ENCODE measurements at regions not wholly inside any gene's neighbourhood (a gene's known extent, or its start where the extent isn't known, plus 50 kb on each side); places are given as distances from the start of the nearest gene placed in this dataset.

DNA sequence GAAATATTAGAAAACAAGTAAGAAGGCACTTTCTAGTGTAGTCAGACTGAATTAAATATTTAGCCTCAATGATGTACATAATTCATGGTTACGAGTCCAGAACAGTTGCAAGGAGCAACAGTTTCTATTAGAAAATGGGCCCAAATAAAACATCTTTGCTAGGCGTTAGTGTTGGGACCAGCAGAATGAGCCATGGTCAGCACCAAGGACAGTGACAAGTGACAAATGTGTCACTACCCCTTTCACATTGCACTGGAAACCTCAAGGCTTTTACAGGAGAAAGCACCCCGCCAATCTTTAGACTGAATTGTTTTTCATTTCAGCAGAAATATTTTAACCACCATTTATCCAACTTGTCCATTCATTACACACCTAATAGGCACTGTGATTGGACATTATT lies 301.3 kb upstream of the ADCY2 start:
- no peaks in the 10 kb centered on the region for H3K79me2 ChIP-seq (ENCODE audit: insufficient read depth, low read length)
- H2AFZ ChIP-seq (ENCODE audit: low read length): no peak overlapping the region
- no peaks in the 10 kb centered on the region for H3K36me3 ChIP-seq (ENCODE audit: insufficient read depth, low read length)
- TF ChIP-seq, protein P1, sequence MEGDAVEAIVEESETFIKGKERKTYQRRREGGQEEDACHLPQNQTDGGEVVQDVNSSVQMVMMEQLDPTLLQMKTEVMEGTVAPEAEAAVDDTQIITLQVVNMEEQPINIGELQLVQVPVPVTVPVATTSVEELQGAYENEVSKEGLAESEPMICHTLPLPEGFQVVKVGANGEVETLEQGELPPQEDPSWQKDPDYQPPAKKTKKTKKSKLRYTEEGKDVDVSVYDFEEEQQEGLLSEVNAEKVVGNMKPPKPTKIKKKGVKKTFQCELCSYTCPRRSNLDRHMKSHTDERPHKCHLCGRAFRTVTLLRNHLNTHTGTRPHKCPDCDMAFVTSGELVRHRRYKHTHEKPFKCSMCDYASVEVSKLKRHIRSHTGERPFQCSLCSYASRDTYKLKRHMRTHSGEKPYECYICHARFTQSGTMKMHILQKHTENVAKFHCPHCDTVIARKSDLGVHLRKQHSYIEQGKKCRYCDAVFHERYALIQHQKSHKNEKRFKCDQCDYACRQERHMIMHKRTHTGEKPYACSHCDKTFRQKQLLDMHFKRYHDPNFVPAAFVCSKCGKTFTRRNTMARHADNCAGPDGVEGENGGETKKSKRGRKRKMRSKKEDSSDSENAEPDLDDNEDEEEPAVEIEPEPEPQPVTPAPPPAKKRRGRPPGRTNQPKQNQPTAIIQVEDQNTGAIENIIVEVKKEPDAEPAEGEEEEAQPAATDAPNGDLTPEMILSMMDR (IDR thresholded peaks at IDR 0.05; ENCODE audit: extremely low read depth, low read depth, low read length): no peak
- H3K4me2 ChIP-seq (ENCODE audit: insufficient read depth, low read length): no peak overlapping the region
- no peaks in the 10 kb centered on the region for H3K27me3 ChIP-seq (ENCODE audit: insufficient read depth, low read length)
- no peak overlapping the region for H3K27ac ChIP-seq (ENCODE audit: low read depth, low read length)
- no peaks in the 10 kb centered on the region for H4K20me1 ChIP-seq (ENCODE audit: insufficient read depth, low read length)
- no peaks in the 10 kb centered on the region for H3K4me1 ChIP-seq (ENCODE audit: insufficient read depth, low read length)
- H3K4me3 ChIP-seq (ENCODE audit: insufficient read depth, low read length): no peak overlapping the region
- DNase-seq (ENCODE audit: insufficient read length, low spot score, missing footprints): no peak
- H3K9me3 ChIP-seq (ENCODE audit: low read depth, low read length): peaks cover 2% of the 10 kb centered on the region

- Histone ChIP-seq H3K36me3 (ENCODE audit: insufficient read depth, low read length) (no peaks in the 10 kb centered on the region), H3K4me2 (ENCODE audit: insufficient read depth, low read length) (no peak overlapping the region)
- DNase-seq (ENCODE audit: insufficient read length, low spot score, missing footprints): no peak
These were observed 299.6 kb upstream of the ADCY2 start for GRCh38 chr5:7096294-7096693.

GRCh38 chr5:7105358-7105757 lies 290.6 kb upstream of the ADCY2 start:
- H4K20me1 ChIP-seq (ENCODE audit: insufficient read depth, low read length): no peaks in the 10 kb centered on the region
- H3K9me3 ChIP-seq (ENCODE audit: low read depth, low read length): no peaks in the 10 kb centered on the region
- TF ChIP-seq, protein P1 (IDR thresholded peaks at IDR 0.05; ENCODE audit: extremely low read depth, low read depth, low read length): no peak

More at GRCh38 chr5:7096294-7096693, 299.6 kb upstream of the ADCY2 start:
- TF ChIP-seq, protein P1 (IDR thresholded peaks at IDR 0.05; ENCODE audit: extremely low read depth, low read depth, low read length): no peak
- Histone ChIP-seq H3K4me3 (ENCODE audit: insufficient read depth, low read length) (no peak overlapping the region), H3K9me3 (ENCODE audit: low read depth, low read length) (peaks cover 2% of the 10 kb centered on the region), H2AFZ (ENCODE audit: low read length) (no peak overlapping the region), H3K27ac (ENCODE audit: low read depth, low read length) (no peak overlapping the region), H3K4me1 (ENCODE audit: insufficient read depth, low read length) (no peaks in the 10 kb centered on the region), H3K79me2 (ENCODE audit: insufficient read depth, low read length) (no peaks in the 10 kb centered on the region), H4K20me1 (ENCODE audit: insufficient read depth, low read length) (no peaks in the 10 kb centered on the region), H3K27me3 (ENCODE audit: insufficient read depth, low read length) (no peaks in the 10 kb centered on the region)

DNA sequence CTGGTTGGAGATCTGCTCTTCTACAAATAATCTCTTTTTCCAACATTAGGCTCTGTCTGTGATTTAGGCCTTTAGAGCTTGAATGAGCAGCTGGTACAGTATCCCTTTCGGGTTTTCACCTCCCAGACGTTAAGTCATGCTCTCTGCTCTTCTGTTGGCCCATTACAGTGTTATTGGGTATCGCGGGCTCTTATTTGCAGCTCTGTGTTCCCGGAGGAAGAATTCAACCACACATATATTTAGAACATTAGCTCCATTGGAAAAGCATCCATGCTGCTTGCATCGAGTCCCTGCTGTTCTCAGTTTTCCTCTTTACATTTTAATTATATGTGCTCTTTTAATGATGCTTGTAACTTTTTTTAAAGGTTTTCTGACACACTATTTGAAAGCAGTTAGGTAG lies 278.0 kb upstream of the ADCY2 start:
- TF ChIP-seq, protein P1 (IDR thresholded peaks at IDR 0.05; ENCODE audit: extremely low read depth, low read depth, low read length): no peak
- H3K4me3 ChIP-seq (ENCODE audit: insufficient read depth, low read length): no peak overlapping the region
- no peaks in the 10 kb centered on the region for H3K27me3 ChIP-seq (ENCODE audit: insufficient read depth, low read length)
- DNase-seq (ENCODE audit: insufficient read length, low spot score, missing footprints): no peak
- no peaks in the 10 kb centered on the region for H3K79me2 ChIP-seq (ENCODE audit: insufficient read depth, low read length)
- H3K4me2 ChIP-seq (ENCODE audit: insufficient read depth, low read length): no peak overlapping the region
- peaks cover 3% of the 10 kb centered on the region for H3K9me3 ChIP-seq (ENCODE audit: low read depth, low read length)
- no peaks in the 10 kb centered on the region for H3K4me1 ChIP-seq (ENCODE audit: insufficient read depth, low read length)
- H3K27ac ChIP-seq (ENCODE audit: low read depth, low read length): no peak overlapping the region
- H4K20me1 ChIP-seq (ENCODE audit: insufficient read depth, low read length): no peaks in the 10 kb centered on the region
- H3K36me3 ChIP-seq (ENCODE audit: insufficient read depth, low read length): no peaks in the 10 kb centered on the region
- H2AFZ ChIP-seq (ENCODE audit: low read length): no peak overlapping the region

More at GRCh38 chr5:7105358-7105757, 290.6 kb upstream of the ADCY2 start:
- H3K27ac ChIP-seq (ENCODE audit: low read depth, low read length): no peak overlapping the region
- H3K4me2 ChIP-seq (ENCODE audit: insufficient read depth, low read length): no peak overlapping the region
- H3K4me3 ChIP-seq (ENCODE audit: insufficient read depth, low read length): no peak overlapping the region
- H3K79me2 ChIP-seq (ENCODE audit: insufficient read depth, low read length): no peaks in the 10 kb centered on the region
- H3K27me3 ChIP-seq (ENCODE audit: insufficient read depth, low read length): no peaks in the 10 kb centered on the region
- no peaks in the 10 kb centered on the region for H3K36me3 ChIP-seq (ENCODE audit: insufficient read depth, low read length)
- no peak overlapping the region for H2AFZ ChIP-seq (ENCODE audit: low read length)
- no peaks in the 10 kb centered on the region for H3K4me1 ChIP-seq (ENCODE audit: insufficient read depth, low read length)
- no peak for DNase-seq (ENCODE audit: insufficient read length, low spot score, missing footprints)
